WI38 (cell line): ENCODE measurements at regions not wholly inside any gene's neighbourhood (a gene's known extent, or its start where the extent isn't known, plus 50 kb on each side); places are given as distances from the start of the nearest gene placed in this dataset.
"Not testable (repeated sequence)": the region's sequence is repeated elsewhere in the genome, so short reads cannot be mapped to it uniquely, and the experiment has no call there.

Experiments used
- H3K4me3 ChIP-seq: 2 replicates; pipeline ENCODE4 v1.5.1; 2011; ENCODE audit warnings: low read depth, mild to moderate bottlenecking, control low read depth, low read length
- CTCF ChIP-seq: IDR thresholded peaks from 2 replicates; pipeline ENCODE4 v1.5.1; 2012; ENCODE audit warnings: low read depth, mild to moderate bottlenecking, control low read depth, low read length

- no peak overlapping the region for H3K4me3 ChIP-seq
- TF ChIP-seq CTCF = no peak
Measured at GRCh38 chr13:109408591-109409382, 377.6 kb downstream of the IRS2 start.

GRCh38 chr13:109406376-109406992 is 379.9 kb downstream of the IRS2 start:
- H3K4me3 ChIP-seq = no peak overlapping the region
- TF ChIP-seq CTCF = no peak

- H3K4me3 ChIP-seq = no peak overlapping the region
- TF ChIP-seq CTCF = no peak
Measured at GRCh38 chr13:109403012-109403421, 383.4 kb downstream of the IRS2 start.

- no peak overlapping the region for H3K4me3 ChIP-seq
- TF ChIP-seq CTCF = no peak
Measured at GRCh38 chr13:109401891-109402290, 384.5 kb downstream of the IRS2 start.

GRCh38 chr13:109401307-109401706 is 385.1 kb downstream of the IRS2 start:
- TF ChIP-seq CTCF = no peak
- H3K4me3 ChIP-seq = no peak overlapping the region

- TF ChIP-seq CTCF = no peak
- H3K4me3 ChIP-seq = no peak overlapping the region
Measured at GRCh38 chr13:109400624-109401257, 385.6 kb downstream of the IRS2 start.

- TF ChIP-seq CTCF = no peak
- H3K4me3 ChIP-seq = no peak overlapping the region
Measured at GRCh38 chr13:109400209-109400608, 386.2 kb downstream of the IRS2 start.

- not testable (repeated sequence) for H3K4me3 ChIP-seq
Measured at GRCh38 chr13:109398071-109398470, 388.3 kb downstream of the IRS2 start.
